Stimulated activated CD8-positive, alpha-beta memory T cell treated with anti-CD3 and anti-CD28 coated beads, Interleukin-4, amount 100 ng/mL, for 4 hours (primary cell): ENCODE measurements at regions not wholly inside any gene's neighbourhood (a gene's known extent, or its start where the extent isn't known, plus 50 kb on each side); places are given as distances from the start of the nearest gene placed in this dataset.
"Not testable (repeated sequence)": the region's sequence is repeated elsewhere in the genome, so short reads cannot be mapped to it uniquely, and the experiment has no call there.

ENCODE experiments used
- DNase-seq, 2 donors: peaks; one replicate each; pipeline ENCODE4 v3.0.0-alpha.2; 2020; ENCODE audit warnings: low read depth in 2 of 2, low spot score in 1 of 2

DNA sequence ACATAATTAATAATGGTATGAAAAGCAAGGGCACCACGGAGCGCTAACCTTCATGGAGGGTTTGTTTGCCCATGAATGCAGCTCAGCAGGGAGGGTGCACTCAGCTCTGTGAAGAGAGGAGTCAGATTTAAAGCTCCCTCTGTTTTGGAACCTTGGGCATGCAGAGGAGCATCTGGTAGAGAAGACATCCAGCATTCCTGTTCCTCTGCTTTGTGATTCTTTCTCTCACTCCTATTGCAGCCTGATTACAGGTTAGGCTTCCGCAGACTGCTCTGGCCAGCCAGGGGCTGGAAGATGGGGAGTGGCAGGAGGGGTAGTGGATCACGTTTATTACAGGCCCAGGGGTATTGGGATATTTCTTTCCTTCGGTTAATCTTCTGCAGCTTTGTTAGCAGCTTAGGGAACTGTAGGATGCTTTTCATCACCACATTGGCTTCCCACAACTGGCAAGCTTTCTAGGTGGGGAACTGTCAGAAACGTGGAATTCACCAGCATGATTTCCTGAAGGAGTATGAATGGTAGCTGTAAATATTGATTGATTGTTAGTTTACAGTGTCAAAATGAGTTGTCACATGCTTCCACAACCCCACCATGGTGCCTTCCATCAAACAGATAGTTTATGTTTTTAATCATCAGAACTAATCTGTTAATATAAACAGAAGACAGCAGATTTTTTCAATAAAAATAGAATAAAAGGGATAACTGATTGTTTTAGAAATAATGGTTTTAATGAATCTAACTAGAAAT is 201.1 kb downstream of the VAPA start:
- DNase-seq, result no peak

DNA sequence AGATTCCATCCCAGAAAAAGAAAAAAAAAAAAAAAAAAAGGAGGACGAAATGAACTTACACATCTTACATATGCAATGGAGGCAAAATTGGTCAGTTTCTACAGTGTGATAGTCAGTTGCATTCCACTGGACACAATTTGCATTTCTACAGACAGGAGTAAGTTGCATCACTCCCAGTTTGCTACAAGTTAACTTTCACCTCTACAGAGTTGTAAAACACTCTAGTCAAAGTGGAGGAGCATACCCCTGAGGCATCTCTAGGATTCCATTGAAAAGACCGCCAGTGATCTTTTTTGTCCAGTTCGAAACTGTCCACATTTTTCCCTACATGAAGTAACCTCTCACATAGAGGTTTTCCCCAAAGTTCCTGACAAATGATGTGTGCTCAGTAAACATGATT is 202.8 kb downstream of the VAPA start:
- DNase-seq, result no peak

DNA sequence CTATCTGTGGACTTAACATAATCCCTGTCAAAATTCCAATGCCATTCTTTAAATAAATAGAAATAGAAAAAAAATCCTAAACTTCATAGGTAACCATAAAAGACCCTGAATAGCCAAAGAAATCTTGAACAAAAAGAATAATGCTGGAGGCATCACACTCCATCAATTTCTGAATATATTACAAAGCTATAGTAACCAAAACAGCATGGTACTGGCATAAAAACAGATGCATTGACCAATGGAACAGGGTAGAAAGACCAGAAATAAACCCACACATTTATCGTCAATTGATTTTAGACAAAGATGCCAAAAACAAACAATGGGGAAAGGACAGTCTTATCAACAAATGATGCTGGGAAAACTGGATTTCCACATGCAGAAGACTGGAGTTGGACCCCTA is 205.7 kb downstream of the VAPA start:
- no peak for DNase-seq

DNA sequence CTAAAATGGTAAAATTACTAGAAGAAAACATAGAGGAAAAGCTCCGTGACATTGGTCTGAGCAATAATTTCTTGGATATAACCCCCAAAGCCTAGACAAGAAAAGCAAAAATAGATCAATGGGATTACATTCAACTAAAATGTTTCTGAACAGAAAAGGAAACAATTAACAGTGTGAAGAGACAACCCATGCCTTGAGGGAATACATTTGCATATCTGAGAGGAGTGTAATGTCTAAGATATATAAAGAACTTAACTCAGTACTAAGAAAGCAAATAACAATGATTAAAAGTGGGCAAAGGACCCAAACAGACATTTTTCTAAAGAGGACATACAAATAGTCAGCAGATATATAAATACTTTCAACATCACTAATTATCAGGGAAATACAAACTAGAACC is 206.2 kb downstream of the VAPA start:
- no peak for DNase-seq

DNA sequence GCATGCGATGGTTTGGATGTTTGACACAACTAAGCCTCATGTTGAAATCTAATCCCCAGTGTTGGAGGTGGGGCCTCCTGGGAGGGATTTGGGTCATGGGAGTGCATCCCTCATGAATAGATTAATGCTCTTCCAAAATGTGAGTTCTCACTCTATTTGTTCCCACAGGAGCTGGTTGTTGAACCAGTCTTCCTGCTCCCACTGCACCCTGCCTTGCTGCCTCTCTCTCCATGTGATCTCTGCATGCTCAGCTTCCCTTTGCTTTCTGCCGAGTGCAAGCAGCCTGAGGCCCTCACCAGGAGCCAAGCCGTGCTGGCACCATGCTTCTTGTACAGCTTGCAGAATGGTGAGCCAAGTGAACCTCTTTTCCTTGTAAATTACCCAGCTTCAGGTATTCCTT is 206.8 kb downstream of the VAPA start:
- no peak for DNase-seq

DNA sequence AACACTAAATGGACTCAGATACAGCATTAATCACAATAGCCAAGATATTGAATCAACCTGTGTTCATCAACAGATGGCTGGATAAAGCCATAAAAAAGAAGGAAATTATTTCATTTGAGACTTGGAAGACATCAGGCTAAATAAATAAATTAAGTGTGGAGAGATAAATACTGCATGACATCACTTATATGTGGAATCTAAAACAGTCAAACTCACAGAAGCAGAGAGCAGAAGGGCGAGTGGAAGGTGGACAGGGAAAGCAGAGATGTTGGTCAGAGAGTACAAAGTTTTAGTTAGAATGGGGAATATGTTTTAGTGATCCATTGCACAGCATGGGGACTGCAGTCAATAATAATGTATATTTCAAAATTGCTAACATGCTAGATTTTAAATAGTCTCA is 207.2 kb downstream of the VAPA start:
- no peak for DNase-seq

DNA sequence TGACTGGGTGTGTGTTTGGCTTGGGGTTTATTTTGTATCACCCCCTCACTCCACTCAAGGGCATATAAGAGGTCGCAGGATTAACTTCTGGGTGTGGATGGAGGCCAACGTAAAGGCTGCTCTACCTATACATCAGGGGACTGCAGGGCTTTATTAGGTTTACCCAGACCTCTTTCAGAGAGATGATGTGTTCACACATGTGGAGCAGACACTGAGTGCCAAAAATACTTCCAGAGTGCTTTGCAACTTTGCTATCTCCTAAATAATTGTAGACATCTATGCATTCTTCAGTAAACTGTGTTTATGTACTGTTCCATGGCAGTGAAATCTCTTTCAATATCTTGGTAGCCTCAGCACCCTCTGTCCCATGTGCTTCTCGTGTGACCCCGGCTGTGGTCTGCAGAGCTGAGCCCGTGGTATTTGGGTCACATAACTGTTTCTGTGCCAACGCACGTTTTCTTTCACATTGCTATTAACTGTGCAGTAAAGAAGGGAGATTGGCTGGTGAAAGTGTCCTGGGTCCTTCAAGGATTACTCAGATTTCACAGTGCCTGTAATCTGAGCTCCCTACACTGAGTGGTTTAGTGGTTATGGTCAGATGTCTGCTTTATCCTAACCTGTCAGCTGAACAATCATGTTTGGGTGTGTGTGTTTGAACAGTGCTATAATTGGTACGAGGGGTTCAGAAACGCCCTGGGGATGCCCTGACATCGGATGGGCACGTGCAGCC is 208.1 kb downstream of the VAPA start:
- no peak for DNase-seq

DNA sequence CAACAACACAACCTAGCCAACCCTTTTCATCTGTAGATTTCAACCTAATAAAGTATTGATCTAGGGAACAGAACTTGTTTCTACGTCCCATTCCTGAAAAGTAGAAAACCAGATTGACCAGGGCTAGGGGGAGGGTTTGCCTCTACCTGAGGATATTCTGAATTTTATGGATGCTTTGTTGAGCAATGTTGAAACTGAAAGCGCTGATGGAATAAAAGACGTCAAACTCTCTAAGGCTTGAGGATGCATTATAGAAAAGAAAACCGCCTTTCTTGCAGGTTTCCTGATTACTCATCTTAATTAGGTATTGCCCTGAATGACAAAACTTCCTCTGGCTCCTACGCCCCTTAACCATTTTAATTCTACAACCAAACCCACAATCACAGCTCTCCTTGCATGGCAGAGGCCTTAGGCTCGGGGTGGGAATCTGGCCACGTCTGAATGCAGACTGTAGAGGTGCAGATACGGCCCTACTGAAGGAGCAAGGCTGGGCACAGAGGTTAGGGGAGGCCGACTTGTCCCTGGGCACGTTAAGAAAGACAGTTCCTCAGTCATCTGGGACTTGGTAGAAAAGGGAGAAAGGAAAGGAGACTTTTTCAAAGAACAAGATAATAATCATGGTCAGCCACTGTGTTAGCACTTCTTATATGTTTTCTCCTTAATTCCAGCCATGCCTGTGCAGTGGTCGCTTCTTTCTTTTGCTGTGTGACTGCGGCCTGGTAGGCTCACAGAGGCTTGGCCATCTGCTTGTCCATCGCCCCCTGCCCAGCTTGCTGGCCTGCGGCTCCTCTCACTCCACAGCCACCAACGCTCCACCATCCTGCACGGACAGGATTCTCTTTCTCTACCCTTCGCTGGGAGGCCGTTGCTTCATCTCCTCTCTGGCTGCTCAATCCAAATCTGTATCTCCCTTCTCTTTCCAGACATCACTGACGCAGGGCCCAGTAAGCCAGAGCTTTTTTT is 209.5 kb downstream of the VAPA start:
- DNase-seq, result no peak

DNA sequence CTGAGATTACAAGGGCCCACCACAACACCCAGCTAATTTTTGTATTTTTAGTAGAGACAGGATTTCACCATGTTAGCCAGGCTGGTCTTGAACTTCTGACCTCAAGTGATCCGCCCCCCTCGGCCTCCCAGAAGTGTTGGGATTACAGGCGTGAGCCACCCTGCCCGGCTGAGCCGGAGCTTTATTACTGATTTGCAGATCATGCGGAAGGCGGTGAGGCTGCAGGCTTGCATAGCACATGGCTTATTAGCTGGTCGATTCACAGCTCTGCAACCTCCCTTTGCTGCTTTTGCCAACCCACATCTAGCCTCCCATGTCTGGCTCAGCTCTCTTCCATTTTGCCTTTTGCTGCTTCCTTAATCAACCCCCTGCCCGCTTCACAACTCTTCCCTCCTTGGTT is 210.3 kb downstream of the VAPA start:
- no peak for DNase-seq

DNA sequence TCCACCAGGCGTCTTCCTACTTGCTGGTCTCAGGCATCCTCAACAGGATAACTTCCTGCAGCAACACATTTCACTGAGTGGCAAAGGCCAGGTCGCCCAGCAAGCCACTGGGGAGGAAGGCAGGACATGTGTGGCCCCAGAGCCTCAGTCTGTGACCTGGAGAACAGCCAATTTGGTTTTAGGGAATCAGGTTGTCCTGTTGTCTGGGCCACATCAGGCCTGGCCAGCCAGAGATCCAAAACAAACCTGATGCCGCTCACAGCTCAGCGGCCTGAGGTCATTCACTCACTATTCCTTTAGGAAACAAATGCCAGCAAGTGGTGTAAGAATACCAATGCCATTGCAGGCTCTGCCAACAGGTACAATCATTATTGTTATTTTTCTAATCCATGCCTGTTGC is 210.7 kb downstream of the VAPA start:
- no peak for DNase-seq

DNA sequence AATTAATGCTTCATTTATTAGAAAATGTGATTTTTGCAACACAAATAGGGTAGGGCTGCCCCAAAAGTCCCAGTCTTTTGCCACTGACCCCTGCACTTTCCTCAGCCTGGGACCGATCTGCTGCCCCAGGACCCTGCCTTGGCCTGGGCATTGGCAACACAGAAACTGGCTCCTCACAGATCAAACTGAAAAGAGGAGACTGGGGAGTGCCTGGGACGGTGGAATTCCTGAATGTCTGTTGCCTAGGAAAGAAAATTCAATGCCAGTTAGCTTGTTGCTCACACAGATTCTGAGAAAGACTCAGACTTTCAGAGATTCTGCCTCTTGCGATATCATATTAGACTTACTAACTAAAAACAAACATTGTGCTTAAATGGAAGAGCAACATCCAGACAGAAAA is 211.2 kb downstream of the VAPA start:
- DNase-seq, result no peak

DNA sequence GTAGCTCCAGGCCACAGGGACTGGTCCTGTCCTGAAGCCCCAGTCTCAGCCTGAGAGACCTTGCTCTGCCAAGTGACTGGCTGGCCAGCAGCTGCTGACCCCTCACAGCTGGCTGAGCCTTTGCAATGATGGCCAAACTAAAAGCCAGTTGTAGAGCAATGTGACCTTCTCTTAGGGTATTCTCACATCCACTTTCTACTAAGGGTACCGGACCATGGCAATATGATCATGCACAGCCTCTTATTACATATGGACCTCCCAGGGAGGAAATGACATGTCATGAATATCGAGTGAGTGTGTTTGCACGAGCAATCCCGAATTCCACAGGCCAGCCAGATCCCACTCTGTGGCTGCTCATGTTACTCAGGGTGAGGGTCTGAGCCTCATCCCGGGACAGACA is 213.9 kb downstream of the VAPA start:
- no peak for DNase-seq

DNA sequence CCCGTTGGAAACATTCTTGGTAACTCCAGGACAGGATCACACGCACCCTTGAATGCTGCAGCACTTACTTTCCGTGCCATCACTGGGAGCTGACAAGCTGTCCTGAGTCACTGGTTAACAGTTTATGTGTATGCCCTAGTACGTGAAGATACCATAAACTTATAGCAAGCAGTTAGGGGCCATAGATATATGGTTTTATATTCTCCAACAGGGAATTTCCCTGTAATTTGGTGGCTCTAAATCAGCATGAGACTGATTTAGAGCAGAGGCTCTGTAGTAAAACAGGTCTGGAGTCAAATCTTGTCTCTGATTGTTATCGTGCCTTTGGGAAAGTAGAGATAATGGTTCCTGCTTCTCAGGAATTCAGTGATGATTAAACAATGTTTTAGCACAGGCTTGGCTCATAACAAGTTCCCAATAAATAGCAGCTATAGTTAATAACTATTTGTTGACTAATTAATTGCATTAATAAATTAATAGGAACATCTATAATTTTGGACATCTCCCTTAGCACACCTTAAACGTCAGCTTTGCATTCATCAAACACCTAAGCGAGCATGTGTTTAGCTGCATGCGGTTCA is 215.2 kb downstream of the VAPA start:
- no peak for DNase-seq

DNA sequence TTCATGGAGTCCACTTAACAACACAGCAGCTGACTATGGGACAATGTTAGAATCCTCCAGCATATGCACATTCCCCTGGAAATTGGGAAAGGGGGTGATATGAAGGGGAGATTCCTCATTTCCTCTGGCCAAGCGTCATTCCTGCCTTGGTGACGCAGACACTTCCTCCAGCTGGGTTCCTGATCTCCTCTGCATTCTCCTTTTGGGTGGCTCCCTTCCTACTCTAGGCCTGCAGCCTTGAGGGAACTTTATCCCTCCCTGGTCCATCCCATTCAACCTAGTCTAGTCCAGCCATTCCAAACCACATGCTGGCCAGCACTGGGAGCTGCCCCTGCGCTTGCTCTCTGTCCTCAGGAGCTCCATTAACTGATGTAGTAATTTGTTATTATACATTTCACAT is 216.8 kb downstream of the VAPA start:
- no peak for DNase-seq

DNA sequence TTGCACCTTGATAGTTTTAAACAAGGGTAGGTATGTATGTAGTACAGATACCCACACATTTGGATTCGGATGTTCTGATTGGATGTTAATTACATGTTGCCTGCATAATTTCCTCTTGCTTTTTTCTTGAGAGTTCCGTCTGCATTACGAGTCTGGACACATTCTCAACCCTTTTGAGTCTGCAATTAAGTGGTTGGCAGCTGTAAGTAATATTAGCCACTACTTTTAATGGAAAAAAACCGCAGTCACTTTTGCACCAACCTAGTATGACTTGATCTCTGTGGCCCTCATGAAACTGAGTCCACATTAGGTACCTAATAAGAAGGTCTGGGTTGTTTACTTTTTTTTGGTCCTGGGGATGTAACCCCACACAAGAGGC is 217.3 kb downstream of the VAPA start:
- DNase-seq, result no peak

DNA sequence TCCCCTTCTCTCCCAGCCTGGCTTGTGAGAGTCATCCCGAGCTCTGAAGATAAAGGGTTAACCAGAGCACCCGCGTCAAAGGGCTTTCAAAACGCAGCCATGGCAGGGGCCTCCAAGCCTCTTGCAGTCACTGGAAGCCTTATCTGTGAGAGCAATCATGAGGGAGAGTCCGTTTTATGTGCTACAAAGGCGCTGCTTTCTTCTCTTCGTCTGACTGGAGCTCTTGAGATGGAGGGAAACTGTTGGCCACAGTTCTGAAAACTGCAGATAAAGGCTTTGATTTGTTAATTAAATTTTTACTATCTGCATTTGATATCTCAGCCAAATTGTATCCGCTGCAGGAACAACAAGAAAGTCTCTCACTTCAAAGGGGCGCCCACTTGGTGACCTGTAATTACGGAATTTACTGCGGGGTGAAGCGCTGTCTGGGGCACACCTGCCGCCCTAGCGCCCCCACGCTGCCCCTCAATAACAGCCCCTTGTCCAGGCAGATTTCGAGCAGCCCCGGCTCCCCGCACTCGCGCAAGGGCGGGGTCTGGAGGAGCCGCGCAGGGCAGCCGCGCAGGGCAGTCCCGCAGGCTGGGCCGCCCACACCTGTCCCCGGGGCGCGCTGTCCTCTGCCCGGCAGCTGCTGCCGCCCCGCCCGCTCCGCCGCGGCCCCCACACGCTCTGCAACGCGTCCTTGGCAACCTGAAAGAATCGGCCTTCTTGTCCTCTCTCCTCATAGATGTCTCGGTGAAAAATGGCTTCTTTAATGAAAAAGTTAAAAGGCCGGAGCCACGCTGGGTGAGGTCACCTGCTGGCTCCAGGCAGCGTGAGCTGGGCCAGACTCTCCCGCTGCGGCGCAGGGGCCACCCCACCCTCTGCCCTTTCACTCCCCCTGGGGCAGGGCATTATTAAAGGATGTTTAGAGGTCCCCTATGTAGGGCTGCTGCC is 217.9 kb downstream of the VAPA start:
- no peak for DNase-seq

DNA sequence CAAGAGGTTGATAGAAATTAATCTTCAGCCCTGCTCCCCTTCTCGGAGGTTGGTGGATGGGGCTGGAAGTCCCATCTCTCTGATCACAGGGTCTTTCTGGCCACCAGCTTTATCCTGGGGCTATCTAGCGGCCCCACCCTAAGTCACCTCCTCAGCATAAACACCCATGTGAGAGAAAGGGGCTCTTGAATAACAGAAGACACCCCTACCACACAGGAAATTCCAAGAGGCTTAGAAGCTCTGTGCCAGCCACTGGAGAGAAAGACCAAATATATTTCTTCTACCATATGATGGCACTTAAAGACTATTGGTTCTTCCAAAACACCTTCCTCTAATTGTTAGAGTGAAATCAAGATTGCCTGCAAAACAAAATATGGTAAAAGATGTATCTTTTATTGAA is 219.7 kb downstream of the VAPA start:
- DNase-seq, result no peak

DNA sequence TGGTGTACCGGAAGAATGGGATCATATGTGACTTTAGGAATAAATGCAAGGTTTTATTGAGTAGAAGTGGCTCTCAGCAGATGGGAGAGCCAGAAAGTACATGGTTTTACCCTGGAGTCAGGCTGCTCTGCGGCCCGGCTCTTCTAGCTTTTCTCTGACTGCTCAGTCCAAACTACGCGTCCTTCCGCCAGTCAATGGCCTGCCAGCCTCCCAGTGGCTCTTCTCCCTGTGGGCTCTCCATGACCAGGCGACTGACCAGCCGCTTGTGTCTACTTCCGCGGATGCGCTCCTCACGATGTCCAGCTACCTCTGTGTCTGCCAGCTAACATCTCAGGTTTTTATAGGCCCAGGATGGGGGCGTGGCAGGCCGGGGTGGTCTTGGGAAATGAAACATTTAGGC is 220.4 kb downstream of the VAPA start:
- DNase-seq, result no peak

DNA sequence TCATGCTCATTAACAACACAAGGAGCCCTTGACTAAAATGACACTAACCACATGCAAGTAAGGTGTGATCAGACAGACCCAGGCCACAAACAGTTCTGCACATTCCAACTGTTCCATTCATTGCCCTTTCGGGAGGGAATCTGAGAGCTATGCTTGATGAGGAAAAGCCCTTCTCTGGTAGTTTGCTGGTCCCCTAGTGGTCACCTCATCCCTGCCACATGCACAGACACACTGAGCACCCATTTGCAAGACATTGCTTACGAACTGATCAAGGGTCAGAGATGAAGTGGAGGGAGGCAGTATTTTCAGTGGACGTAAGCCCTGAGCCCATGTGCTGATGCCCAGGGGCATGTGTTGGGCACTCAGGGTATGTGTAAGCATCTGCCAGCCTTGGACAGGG is 220.9 kb downstream of the VAPA start:
- DNase-seq, result not testable (repeated sequence)

DNA sequence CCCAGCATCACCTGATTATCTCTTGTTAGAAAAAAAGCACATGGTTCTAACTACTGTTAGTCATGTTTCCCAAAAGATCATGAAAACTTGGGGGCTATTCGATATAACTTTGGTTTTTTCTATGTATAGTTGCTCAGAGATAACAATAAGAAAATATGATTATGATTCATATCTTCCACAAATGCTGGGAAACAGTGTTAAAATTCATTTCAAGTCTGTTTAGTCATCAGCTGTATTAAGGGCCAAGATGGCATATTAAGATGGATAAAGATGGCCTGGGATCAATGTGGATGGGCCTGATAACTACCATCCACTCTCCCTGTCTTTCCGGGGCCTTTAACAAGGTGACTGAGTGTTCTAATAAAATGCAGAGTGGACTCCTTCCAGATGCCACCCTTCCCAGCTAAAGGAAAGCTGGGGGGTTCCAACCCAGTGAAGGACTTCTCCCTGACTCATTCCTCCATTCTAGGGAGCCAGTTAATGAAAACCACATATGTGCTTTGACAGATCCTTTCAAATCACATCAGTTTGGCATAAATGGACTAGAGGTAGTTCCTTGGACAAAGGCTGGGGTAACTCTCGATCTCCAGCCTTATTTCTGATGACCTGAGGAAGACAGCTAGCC is 221.6 kb downstream of the VAPA start:
- DNase-seq, result no peak
